GM12864 (cell line): ENCODE measurements at regions not wholly inside any gene's neighbourhood (a gene's known extent, or its start where the extent isn't known, plus 50 kb on each side); places are given as distances from the start of the nearest gene placed in this dataset.

Experiments used
- DNase-seq: peaks from one replicate; pipeline ENCODE4 v3.0.0-alpha.2; 2011; ENCODE audit warnings: low read depth
- H3K4me3 ChIP-seq: 2 replicates; pipeline ENCODE4 v1.5.1; 2011; ENCODE audit warnings: mild to moderate bottlenecking, low read depth, low read length, control low read depth
- TF ChIP-seq, protein P1 (sequence below): IDR thresholded peaks from 2 replicates; pipeline ENCODE4 v1.5.1; 2011; ENCODE audit warnings: low read depth, mild to moderate bottlenecking, moderate library complexity, low read length, control low read depth, inconsistent platforms; ENCODE audit errors: missing control alignments

GRCh38 chr6:14862845-14863244 is 383.0 kb upstream of the JARID2 start:
- DNase-seq = no peak
- TF ChIP-seq, protein P1, sequence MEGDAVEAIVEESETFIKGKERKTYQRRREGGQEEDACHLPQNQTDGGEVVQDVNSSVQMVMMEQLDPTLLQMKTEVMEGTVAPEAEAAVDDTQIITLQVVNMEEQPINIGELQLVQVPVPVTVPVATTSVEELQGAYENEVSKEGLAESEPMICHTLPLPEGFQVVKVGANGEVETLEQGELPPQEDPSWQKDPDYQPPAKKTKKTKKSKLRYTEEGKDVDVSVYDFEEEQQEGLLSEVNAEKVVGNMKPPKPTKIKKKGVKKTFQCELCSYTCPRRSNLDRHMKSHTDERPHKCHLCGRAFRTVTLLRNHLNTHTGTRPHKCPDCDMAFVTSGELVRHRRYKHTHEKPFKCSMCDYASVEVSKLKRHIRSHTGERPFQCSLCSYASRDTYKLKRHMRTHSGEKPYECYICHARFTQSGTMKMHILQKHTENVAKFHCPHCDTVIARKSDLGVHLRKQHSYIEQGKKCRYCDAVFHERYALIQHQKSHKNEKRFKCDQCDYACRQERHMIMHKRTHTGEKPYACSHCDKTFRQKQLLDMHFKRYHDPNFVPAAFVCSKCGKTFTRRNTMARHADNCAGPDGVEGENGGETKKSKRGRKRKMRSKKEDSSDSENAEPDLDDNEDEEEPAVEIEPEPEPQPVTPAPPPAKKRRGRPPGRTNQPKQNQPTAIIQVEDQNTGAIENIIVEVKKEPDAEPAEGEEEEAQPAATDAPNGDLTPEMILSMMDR = no peak
- no peak overlapping the region for H3K4me3 ChIP-seq

GRCh38 chr6:14863902-14864850 is 381.7 kb upstream of the JARID2 start:
- TF ChIP-seq, protein P1 = no peak
- H3K4me3 ChIP-seq = no peak overlapping the region
- DNase-seq = no peak

GRCh38 chr6:14865531-14866100 is 380.3 kb upstream of the JARID2 start:
- DNase-seq = no peak
- TF ChIP-seq, protein P1 = no peak
- H3K4me3 ChIP-seq = no peak overlapping the region

GRCh38 chr6:14867802-14868201 is 378.1 kb upstream of the JARID2 start:
- DNase-seq = no peak
- H3K4me3 ChIP-seq = no peak overlapping the region
- TF ChIP-seq, protein P1 = no peak

DNA sequence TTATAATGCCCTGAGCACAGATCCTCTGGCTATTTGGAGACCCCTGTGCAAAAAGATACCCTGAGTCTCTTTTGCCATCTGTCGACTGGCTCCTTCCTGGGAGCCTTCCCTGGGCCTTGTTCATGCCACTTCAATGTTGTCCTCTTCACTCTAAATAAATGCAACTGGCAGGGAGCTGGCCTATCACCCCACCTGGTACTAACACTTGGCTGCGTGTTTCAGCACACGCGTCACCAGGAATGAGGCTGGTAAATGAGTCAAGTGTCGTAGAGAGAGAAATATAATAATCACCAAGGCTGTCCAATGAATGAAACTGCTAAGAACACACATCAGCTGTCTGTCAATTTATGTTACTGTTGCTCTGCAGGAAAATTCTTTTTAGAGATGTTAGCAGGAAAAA is 374.6 kb upstream of the JARID2 start:
- no peak for DNase-seq
- H3K4me3 ChIP-seq = no peak overlapping the region
- TF ChIP-seq, protein P1 = no peak

DNA sequence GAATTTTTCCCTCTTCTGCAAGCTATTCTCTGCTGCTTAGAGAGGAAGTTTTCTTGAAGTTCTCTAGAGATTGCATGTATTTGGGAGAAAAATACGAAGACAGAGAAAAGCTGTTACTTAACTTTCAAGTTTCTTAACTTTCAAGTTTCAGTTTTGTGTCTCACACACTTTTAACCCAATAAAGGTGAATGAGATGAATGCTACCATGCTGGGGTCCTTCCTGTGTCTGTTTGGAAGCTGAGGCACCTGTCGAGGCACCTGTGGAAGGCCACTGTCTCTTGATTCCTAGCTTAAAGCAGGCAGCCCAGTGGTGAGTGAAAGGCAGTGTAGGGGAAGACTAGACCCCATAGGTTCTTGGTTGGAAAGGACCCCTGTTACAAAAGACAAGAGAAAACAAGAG is 372.8 kb upstream of the JARID2 start:
- no peak overlapping the region for H3K4me3 ChIP-seq
- peak; percentile 38 for DNase-seq
- TF ChIP-seq, protein P1 = no peak
